Heart left ventricle (tissue), 16 donors: ENCODE measurements at regions not wholly inside any gene's neighbourhood (a gene's known extent, or its start where the extent isn't known, plus 50 kb on each side); places are given as distances from the start of the nearest gene placed in this dataset.

Experiments used
- ATAC-seq, 4 donors: fragments of 200-7000 bp; cut with Tn5 transposase; one replicate each; pipeline ENCODE4 v1.9.1; 2020 to 2022; ENCODE audit warnings: moderate library complexity in 4 of 4, mild to moderate bottlenecking in 3 of 4, moderate number of reproducible peaks in 1 of 4
- DNase-seq, 5 donors: peaks; one replicate each; pipeline ENCODE4 v3.0.0-alpha.2; 2020
- H3K27ac ChIP-seq, 12 donors: fragments of 200-600 bp; sonication (generic) in 4 of 12; one replicate each; pipeline versions ENCODE4 v1.5.0 to v1.8.0; 2016 to 2022; ENCODE audit warnings: mild to moderate bottlenecking in 2 of 12
- H3K27me3 ChIP-seq, 9 donors: fragments of 200-600 bp; sonication (generic) in 2 of 9; one replicate each; pipeline versions ENCODE4 v1.5.1 to v1.8.0; 2016 to 2022; ENCODE audit warnings: mild to moderate bottlenecking in 3 of 9
- H3K36me3 ChIP-seq, 9 donors: fragments of 200-600 bp; sonication (generic) in 2 of 9; one replicate each; pipeline versions ENCODE4 v1.5.0 to v1.8.0; 2018 to 2022; ENCODE audit warnings: mild to moderate bottlenecking in 2 of 9
- H3K4me1 ChIP-seq, 12 donors: fragments of 200-600 bp; sonication (generic) in 4 of 12; one replicate each; pipeline versions ENCODE4 v1.5.0 to v1.8.0; 2016 to 2022; ENCODE audit warnings: mild to moderate bottlenecking in 3 of 12
- H3K4me3 ChIP-seq, 12 donors: fragments of 200-600 bp; sonication (generic) in 4 of 12; one replicate each; pipeline versions ENCODE4 v1.5.0 to v1.8.0; 2017 to 2022; ENCODE audit warnings: mild to moderate bottlenecking in 9 of 12, moderate library complexity in 4 of 12
- H3K9me3 ChIP-seq, 12 donors: fragments of 200-600 bp; sonication (generic) in 4 of 12; one replicate each; pipeline versions ENCODE4 v1.5.0 to v1.8.0; 2016 to 2022; ENCODE audit warnings: mild to moderate bottlenecking in 1 of 12
- POLR2A ChIP-seq, 2 donors: fragments of 450-650 bp; IDR thresholded peaks; one replicate each; pipeline ENCODE4 v1.6.1; 2017; ENCODE audit warnings: antibody characterized with exemption in 2 of 2, mild to moderate bottlenecking in 2 of 2, moderate library complexity in 2 of 2
- WGBS, 4 donors: extraction: QIAGEN DNeasy Blood & Tissue Kit in 2 of 4; methylation state at CpG; one replicate each; pipeline versions ENCODE4 v1.1.5 to v1.1.7; 2013 to 2018; 5-methylcytosine and 5-hydroxymethylcytosine counted together
- intact Hi-C, 10 donors: fragments of 100-400 bp; cut with DNase I; formaldehyde crosslinking; loops; one replicate each; pipeline versions ENCODE4 v1.11.1 to v1.14.2; 2022
- TF ChIP-seq, protein P1 (sequence below), 12 donors: fragments of 200-600 bp; sonication (generic) in 4 of 12; IDR thresholded peaks; one replicate each; pipeline versions ENCODE4 v1.5.0 to v1.8.0; 2018 to 2022; ENCODE audit warnings: antibody characterized with exemption in 12 of 12, mild to moderate bottlenecking in 5 of 12
- donor health status: ischemic (EF 13 %, LVEDD 7.1; RV severe dilation, severe dysfunction).
- donor health status: healthy with polysubstance abuse.
- donor health status: DM: no; HTN: yes; CAD: no.
- donor health status: DM: no; HTN: no; CAD: no.
- donor health status: ischemic (EF 25% LVEDD 6.9; RV normal size, moderate dysfunction).
- donor health status: ischemic (EF 25% LVEDD 5.7; RV mildly dilated, moderate dysfunction).
- donor health status: healthy.
- donor health status: DM: yes; HTN: yes; CAD: no.
- donor health status: ischemic (EF 35%, LVEDD 5.7; RV mildly dilated, moderate dysfunction).
- donor health status: nonischemic (EF 11% LVEDD 7.7; RV severe dilation, severe dysfunction).
- donor health status: DM: yes; HTN: yes; CAD: no.
- donor health status: PGD.
- donor health status: ischemic (EF 29% LVEDD 5.4; RV normal size, mild dysfunction).
- donor health status: nonischemic (EF 23%, LVEDD 6.1; RV moderate dilation, normal function).

GRCh38 chr12:68387338-68387737, 55.2 kb upstream of the MDM1 start:
- intact Hi-C loops, result no loop called here
- Histone ChIP-seq H3K4me3 (no peak overlapping the region), H3K27ac (no peak overlapping the region), H3K36me3 (no peaks in the 10 kb centered on the region), H3K4me1 (peaks cover 0 to 10% (median 0%) of the 10 kb centered on the region in 12 donors), H3K27me3 (no peaks in the 10 kb centered on the region), H3K9me3 (peaks cover 0 to 12% (median 4%) of the 10 kb centered on the region in 12 donors)
- TF ChIP-seq, protein P1, sequence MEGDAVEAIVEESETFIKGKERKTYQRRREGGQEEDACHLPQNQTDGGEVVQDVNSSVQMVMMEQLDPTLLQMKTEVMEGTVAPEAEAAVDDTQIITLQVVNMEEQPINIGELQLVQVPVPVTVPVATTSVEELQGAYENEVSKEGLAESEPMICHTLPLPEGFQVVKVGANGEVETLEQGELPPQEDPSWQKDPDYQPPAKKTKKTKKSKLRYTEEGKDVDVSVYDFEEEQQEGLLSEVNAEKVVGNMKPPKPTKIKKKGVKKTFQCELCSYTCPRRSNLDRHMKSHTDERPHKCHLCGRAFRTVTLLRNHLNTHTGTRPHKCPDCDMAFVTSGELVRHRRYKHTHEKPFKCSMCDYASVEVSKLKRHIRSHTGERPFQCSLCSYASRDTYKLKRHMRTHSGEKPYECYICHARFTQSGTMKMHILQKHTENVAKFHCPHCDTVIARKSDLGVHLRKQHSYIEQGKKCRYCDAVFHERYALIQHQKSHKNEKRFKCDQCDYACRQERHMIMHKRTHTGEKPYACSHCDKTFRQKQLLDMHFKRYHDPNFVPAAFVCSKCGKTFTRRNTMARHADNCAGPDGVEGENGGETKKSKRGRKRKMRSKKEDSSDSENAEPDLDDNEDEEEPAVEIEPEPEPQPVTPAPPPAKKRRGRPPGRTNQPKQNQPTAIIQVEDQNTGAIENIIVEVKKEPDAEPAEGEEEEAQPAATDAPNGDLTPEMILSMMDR (IDR thresholded peaks at IDR 0.05), result no peak
- no peak for TF ChIP-seq POLR2A (IDR thresholded peaks at IDR 0.05)
- WGBS, 4 donors, result 84 to 96% (median 90%) methylated on average over 1 of the region's 1 CpG
- no peak for DNase-seq
- ATAC-seq, result no peak

GRCh38 chr12:68389305-68389704, 57.1 kb upstream of the MDM1 start:
- Histone ChIP-seq H3K36me3 (no peaks in the 10 kb centered on the region), H3K4me3 (no peak overlapping the region), H3K9me3 (peaks cover 0 to 12% (median 4%) of the 10 kb centered on the region in 12 donors), H3K27ac (no peak overlapping the region), H3K4me1 (peaks cover 0 to 3% (median 0%) of the 10 kb centered on the region in 12 donors), H3K27me3 (no peaks in the 10 kb centered on the region)
- intact Hi-C loops, result no loop called here
- 90 to 100% (median 95%) methylated on average over 1 of the region's 1 CpG for WGBS, 4 donors
- DNase-seq (no peak), ATAC-seq (no peak)
- TF ChIP-seq, protein P1 (IDR thresholded peaks at IDR 0.05), result no peak
- no peak for TF ChIP-seq POLR2A (IDR thresholded peaks at IDR 0.05)

DNA sequence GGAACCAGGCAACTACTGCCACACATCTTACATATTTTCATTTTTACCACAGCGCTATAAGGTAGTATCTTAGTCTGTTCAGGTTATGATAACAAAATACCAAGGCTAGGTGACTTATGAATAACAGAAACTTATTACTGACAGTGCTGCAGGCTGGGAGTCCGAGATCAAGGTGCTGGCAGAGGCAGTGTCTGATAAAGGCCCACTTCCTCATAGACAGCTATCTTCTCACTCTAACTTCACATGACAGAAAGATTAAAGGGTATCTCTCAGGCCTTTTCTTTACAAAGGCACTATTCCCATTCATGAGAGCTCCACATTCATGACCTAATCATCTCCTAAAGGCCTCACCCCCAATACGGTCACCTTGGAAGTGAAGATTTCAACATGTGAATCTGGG, 59.8 kb upstream of the MDM1 start:
- WGBS, 4 donors, result 79 to 86% (median 82%) methylated on average over 3 of the region's 3 CpGs
- Histone ChIP-seq H3K4me3 (no peak overlapping the region), H3K4me1 (no peaks in the 10 kb centered on the region), H3K9me3 (peaks cover 0 to 12% (median 4%) of the 10 kb centered on the region in 12 donors), H3K27ac (no peak overlapping the region), H3K27me3 (no peaks in the 10 kb centered on the region), H3K36me3 (no peaks in the 10 kb centered on the region)
- TF ChIP-seq POLR2A (IDR thresholded peaks at IDR 0.05), result no peak
- TF ChIP-seq, protein P1 (IDR thresholded peaks at IDR 0.05), result no peak
- ATAC-seq (no peak), DNase-seq (no peak)
- intact Hi-C loops, result no loop called here

GRCh38 chr12:68392376-68392775, 60.2 kb upstream of the MDM1 start:
- ATAC-seq, result no peak
- Histone ChIP-seq H3K27me3 (no peaks in the 10 kb centered on the region), H3K4me3 (no peak overlapping the region)

More at GRCh38 chr12:68392376-68392775, 60.2 kb upstream of the MDM1 start:
- peaks cover 0 to 2% (median 0%) of the 10 kb centered on the region in 12 donors for H3K4me1 ChIP-seq
- H3K9me3 ChIP-seq, result peaks cover 0 to 12% (median 4%) of the 10 kb centered on the region in 12 donors
- DNase-seq, result no peak
- TF ChIP-seq, protein P1 (IDR thresholded peaks at IDR 0.05), result no peak
- no peak for TF ChIP-seq POLR2A (IDR thresholded peaks at IDR 0.05)
- no peaks in the 10 kb centered on the region for H3K36me3 ChIP-seq
- H3K27ac ChIP-seq, result no peak overlapping the region
- intact Hi-C loops, result no loop called here
